BLaER1 treated with 17β-estradiol and CSF1 and Interleukin-3, amounts not matched to agents 10 nM and 100 nM (cell line): ENCODE measurements at regions not wholly inside any gene's neighbourhood (a gene's known extent, or its start where the extent isn't known, plus 50 kb on each side); places are given as distances from the start of the nearest gene placed in this dataset.

ENCODE experiments used
- H3K27ac ChIP-seq, 11 experiments: shearing (Covaris generic); formaldehyde crosslinking; 2 replicates each; pipeline ENCODE4 v1.8.1; 2022
- H3K27me3 ChIP-seq, 11 experiments: shearing (Covaris generic); formaldehyde crosslinking; 2 replicates each; pipeline ENCODE4 v1.8.1; 2022
- H3K36me3 ChIP-seq, 11 experiments: shearing (Covaris generic); formaldehyde crosslinking; 2 replicates each; pipeline ENCODE4 v1.8.1; 2022
- H3K4me1 ChIP-seq, 10 experiments: shearing (Covaris generic); formaldehyde crosslinking; 2 replicates each; pipeline ENCODE4 v1.8.1; 2022
- H3K4me2 ChIP-seq, 11 experiments: shearing (Covaris generic); formaldehyde crosslinking; 2 replicates each; pipeline ENCODE4 v1.8.1; 2022
- H3K4me3 ChIP-seq, 10 experiments: shearing (Covaris generic); formaldehyde crosslinking; 2 replicates each; pipeline ENCODE4 v1.8.1; 2022
- H3K9ac ChIP-seq, 11 experiments: shearing (Covaris generic); formaldehyde crosslinking; 2 replicates each; pipeline ENCODE4 v1.8.1; 2022
- H3K9me3 ChIP-seq, 11 experiments: shearing (Covaris generic); formaldehyde crosslinking; replicated peaks in 1 of 11; 2 replicates each; pipeline ENCODE4 v1.8.1; 2022
- H4K20me1 ChIP-seq, 11 experiments: shearing (Covaris generic); formaldehyde crosslinking; 2 replicates each; pipeline ENCODE4 v1.8.1; 2022
- Cebpa-rat ChIP-seq, 11 experiments: shearing (Covaris generic); IDR thresholded peaks; 2 replicates each; pipeline ENCODE4 v1.8.1; 2022

DNA sequence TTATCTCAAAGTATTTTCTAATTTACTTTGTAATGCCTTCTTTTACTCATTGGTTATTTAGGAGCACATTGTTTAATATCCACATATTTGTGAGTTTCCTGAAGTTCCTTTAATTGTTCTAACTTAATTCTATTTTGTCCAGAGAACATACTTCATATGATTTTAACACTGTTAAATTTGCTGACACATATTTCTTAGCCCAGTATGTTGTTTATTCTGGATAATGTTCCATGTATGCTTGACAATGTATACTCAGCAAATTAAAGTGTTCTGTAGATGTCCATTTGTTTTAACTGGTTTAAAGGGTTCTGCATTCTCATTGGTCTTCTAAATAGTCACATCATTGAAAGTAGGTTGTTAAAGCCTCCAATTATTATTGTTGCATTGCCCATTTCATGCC lies 643.7 kb upstream of the NR5A2 start:
- Histone ChIP-seq H3K4me1 (no peaks in the 10 kb centered on the region), H4K20me1 (no peaks in the 10 kb centered on the region), H3K4me3 (no peak overlapping the region), H3K27ac (no peak overlapping the region), H3K9me3 (0 out of 22 replicates have a peak, but pooled peaks cover 0 to 6% (median 0%) of the 10 kb centered on the region in 11 experiments), H3K9ac (no peak overlapping the region), H3K27me3 (no peaks in the 10 kb centered on the region), H3K4me2 (no peak overlapping the region), H3K36me3 (no peaks in the 10 kb centered on the region)
- no peak for TF ChIP-seq Cebpa-rat (IDR thresholded peaks at IDR 0.05)

GRCh38 chr1:199394856-199395255 lies 632.7 kb upstream of the NR5A2 start:
- Histone ChIP-seq H3K4me2 (no peak overlapping the region), H3K4me1 (peaks cover 0 to 7% (median 3%) of the 10 kb centered on the region in 10 experiments; a peak in 15 of 20 replicates), H3K27me3 (no peaks in the 10 kb centered on the region), H3K9me3 (peaks cover 0 to 16% (median 12%) of the 10 kb centered on the region in 11 experiments; a peak in 15 of 22 replicates), H3K4me3 (no peak overlapping the region), H3K9ac (no peak overlapping the region), H3K27ac (no peak overlapping the region), H3K36me3 (no peaks in the 10 kb centered on the region), H4K20me1 (no peaks in the 10 kb centered on the region)
- no peak for TF ChIP-seq Cebpa-rat (IDR thresholded peaks at IDR 0.05)

DNA sequence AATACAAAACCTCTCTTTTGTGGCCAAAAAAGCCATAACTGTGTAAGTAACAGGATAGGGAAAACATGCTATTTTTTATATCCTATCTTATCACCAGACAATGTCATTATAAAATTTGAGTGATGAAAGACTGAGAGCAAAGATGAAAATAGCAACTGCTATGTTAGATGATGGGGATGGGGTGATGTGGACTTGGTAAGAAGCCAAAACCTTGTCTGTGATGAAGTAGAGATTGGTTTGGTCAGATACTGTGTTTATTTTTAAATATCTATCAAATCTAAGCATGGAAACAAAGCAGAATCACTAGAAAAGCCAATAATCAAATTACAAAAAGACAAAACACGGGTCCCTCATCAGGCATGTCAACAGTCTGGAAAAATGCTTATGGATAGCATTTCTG lies 631.1 kb upstream of the NR5A2 start:
- no peaks in the 10 kb centered on the region for H4K20me1 ChIP-seq
- no peak overlapping the region for H3K4me3 ChIP-seq
- H3K36me3 ChIP-seq: no peaks in the 10 kb centered on the region
- no peaks in the 10 kb centered on the region for H3K27me3 ChIP-seq
- H3K4me2 ChIP-seq: no peak overlapping the region
- no peak for TF ChIP-seq Cebpa-rat (IDR thresholded peaks at IDR 0.05)
- peaks cover 8 to 18% (median 11%) of the 10 kb centered on the region in 10 experiments for H3K4me1 ChIP-seq
- H3K9me3 ChIP-seq: peaks cover 0 to 13% (median 10%) of the 10 kb centered on the region in 11 experiments; a peak in 14 of 22 replicates
- no peak overlapping the region for H3K9ac ChIP-seq
- no peak overlapping the region for H3K27ac ChIP-seq

GRCh38 chr1:199399996-199400724 lies 627.4 kb upstream of the NR5A2 start:
- H4K20me1 ChIP-seq: no peaks in the 10 kb centered on the region
- H3K4me1 ChIP-seq: peaks cover 8 to 31% (median 11%) of the 10 kb centered on the region in 10 experiments
- no peak overlapping the region; a peak in 1 of 22 replicates for H3K9ac ChIP-seq
- H3K27ac ChIP-seq: peak overlapping the region in 3 of 11 experiments; percentile 47 to 59 (median 56); a peak in 6 of 22 replicates
- peak overlapping the region; percentile 25 to 80 (median 48) for H3K4me2 ChIP-seq
- H3K9me3 ChIP-seq: peaks cover 0 to 2% (median 0%) of the 10 kb centered on the region in 11 experiments; a peak in 1 of 22 replicates
- TF ChIP-seq Cebpa-rat (IDR thresholded peaks at IDR 0.05): no peak
- H3K36me3 ChIP-seq: no peaks in the 10 kb centered on the region
- H3K4me3 ChIP-seq: no peak overlapping the region
- H3K27me3 ChIP-seq: no peaks in the 10 kb centered on the region

DNA sequence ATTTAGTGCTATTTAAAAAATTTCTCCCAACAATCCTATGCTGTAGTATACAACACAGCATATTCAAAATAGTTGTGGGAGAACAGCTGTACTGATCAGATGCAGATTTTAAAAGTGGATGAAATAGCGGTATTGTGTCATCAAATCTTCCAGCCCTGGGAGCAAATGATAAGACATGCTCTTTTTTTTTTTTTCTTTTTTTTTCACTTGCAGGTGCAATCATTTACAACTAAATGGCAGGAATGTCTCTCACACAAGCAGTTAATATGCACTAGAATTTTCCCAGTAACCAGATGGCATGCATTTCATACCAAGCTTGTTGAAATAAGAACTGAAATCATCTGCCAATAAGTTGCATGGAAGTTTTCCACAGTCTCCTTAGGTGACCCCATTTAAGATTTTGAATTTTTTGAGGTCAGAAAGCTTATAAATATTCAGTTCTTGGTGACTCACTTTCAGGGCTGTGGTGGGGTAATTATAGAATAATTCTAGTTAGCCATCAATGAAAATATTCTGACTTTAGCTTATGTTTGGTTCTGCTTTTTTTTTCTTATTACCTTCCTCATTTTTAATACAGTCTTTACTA lies 623.9 kb upstream of the NR5A2 start:
- no peak overlapping the region for H3K27ac ChIP-seq
- no peak overlapping the region for H3K4me3 ChIP-seq
- peak overlapping the region in 3 of 11 experiments; percentile 14 to 38 (median 19); a peak in 5 of 22 replicates for H3K4me2 ChIP-seq
- H3K4me1 ChIP-seq: peaks cover 8 to 31% (median 11%) of the 10 kb centered on the region in 10 experiments
- no peaks in the 10 kb centered on the region for H3K36me3 ChIP-seq
- H3K9ac ChIP-seq: no peak overlapping the region
- no peaks in the 10 kb centered on the region for H4K20me1 ChIP-seq
- no peak for TF ChIP-seq Cebpa-rat (IDR thresholded peaks at IDR 0.05)
- no peaks in the 10 kb centered on the region for H3K27me3 ChIP-seq
- H3K9me3 ChIP-seq: peaks cover 0 to 2% (median 0%) of the 10 kb centered on the region in 11 experiments; a peak in 1 of 22 replicates

- H3K27ac ChIP-seq: no peak overlapping the region
Observed at GRCh38 chr1:199404191-199404590, 623.3 kb upstream of the NR5A2 start.

GRCh38 chr1:199404976-199405375 lies 622.5 kb upstream of the NR5A2 start:
- Histone ChIP-seq H3K27ac (no peak overlapping the region), H3K27me3 (no peaks in the 10 kb centered on the region), H3K9ac (no peak overlapping the region), H3K4me1 (peaks cover 7 to 25% (median 8%) of the 10 kb centered on the region in 10 experiments), H3K9me3 (no peaks in the 10 kb centered on the region), H3K4me3 (no peak overlapping the region), H4K20me1 (no peaks in the 10 kb centered on the region), H3K36me3 (no peaks in the 10 kb centered on the region), H3K4me2 (no peak overlapping the region)
- TF ChIP-seq Cebpa-rat (IDR thresholded peaks at IDR 0.05): no peak

More at GRCh38 chr1:199404191-199404590, 623.3 kb upstream of the NR5A2 start:
- peak overlapping the region in 1 of 11 experiments; percentile 14; a peak in 2 of 22 replicates for H3K4me2 ChIP-seq
- H3K4me1 ChIP-seq: peaks cover 8 to 31% (median 11%) of the 10 kb centered on the region in 10 experiments
- TF ChIP-seq Cebpa-rat (IDR thresholded peaks at IDR 0.05): no peak
- no peaks in the 10 kb centered on the region for H4K20me1 ChIP-seq
- H3K9me3 ChIP-seq: peaks cover 0 to 2% (median 0%) of the 10 kb centered on the region in 11 experiments; a peak in 1 of 22 replicates
- no peak overlapping the region for H3K4me3 ChIP-seq
- H3K27me3 ChIP-seq: no peaks in the 10 kb centered on the region
- no peak overlapping the region for H3K9ac ChIP-seq
- no peaks in the 10 kb centered on the region for H3K36me3 ChIP-seq

GRCh38 chr1:199405634-199406196 lies 621.8 kb upstream of the NR5A2 start:
- no peaks in the 10 kb centered on the region for H3K9me3 ChIP-seq
- no peaks in the 10 kb centered on the region for H3K36me3 ChIP-seq
- no peaks in the 10 kb centered on the region for H4K20me1 ChIP-seq
- TF ChIP-seq Cebpa-rat (IDR thresholded peaks at IDR 0.05): no peak
- H3K4me1 ChIP-seq: peaks cover 0 to 17% (median under 1%) of the 10 kb centered on the region in 10 experiments; a peak in 10 of 20 replicates
- no peak overlapping the region for H3K4me2 ChIP-seq
- no peaks in the 10 kb centered on the region for H3K27me3 ChIP-seq
- H3K27ac ChIP-seq: no peak overlapping the region
- no peak overlapping the region for H3K4me3 ChIP-seq
- no peak overlapping the region for H3K9ac ChIP-seq

DNA sequence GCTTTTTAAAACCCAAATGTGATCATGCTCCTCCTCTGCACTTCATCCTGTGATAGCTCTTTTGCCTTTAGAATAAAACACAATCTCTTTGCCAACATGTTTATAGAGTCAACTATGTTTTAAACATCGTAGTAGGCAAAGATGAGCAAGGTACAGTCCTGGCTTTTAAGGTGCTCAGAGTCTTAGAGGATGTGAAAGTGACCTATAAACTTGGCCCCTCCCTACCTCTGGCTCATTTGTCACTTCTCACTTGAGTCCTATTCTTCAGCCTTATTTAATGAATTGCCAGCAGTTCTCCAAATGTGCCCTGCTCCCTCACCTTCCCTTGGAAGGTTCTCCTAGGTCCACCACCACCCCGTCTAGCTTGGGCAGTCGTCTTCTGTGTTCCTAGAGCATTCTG lies 617.0 kb upstream of the NR5A2 start:
- H3K4me1 ChIP-seq: peaks cover 0 to 10% (median 0%) of the 10 kb centered on the region in 10 experiments; a peak in 6 of 20 replicates

More for the DNA sequence above, 617.0 kb upstream of the NR5A2 start:
- Histone ChIP-seq H3K4me3 (no peak overlapping the region), H3K27me3 (no peaks in the 10 kb centered on the region), H3K9me3 (peaks cover 0 to 4% (median 0%) of the 10 kb centered on the region in 11 experiments; a peak in 6 of 22 replicates), H3K9ac (no peak overlapping the region), H3K4me2 (no peak overlapping the region), H3K36me3 (no peaks in the 10 kb centered on the region), H3K27ac (no peak overlapping the region), H4K20me1 (no peaks in the 10 kb centered on the region)
- no peak for TF ChIP-seq Cebpa-rat (IDR thresholded peaks at IDR 0.05)
